Breast epithelium (tissue), 4 donors: ENCODE measurements at regions not wholly inside any gene's neighbourhood (a gene's known extent, or its start where the extent isn't known, plus 50 kb on each side); places are given as distances from the start of the nearest gene placed in this dataset.
"Not testable (repeated sequence)": the region's sequence is repeated elsewhere in the genome, so short reads cannot be mapped to it uniquely, and the experiment has no call there.

Experiments used
- DNase-seq, 2 donors: peaks; one replicate each; pipeline ENCODE4 v3.0.0-alpha.2; 2019; ENCODE audit warnings: low spot score in 2 of 2
- H3K27ac ChIP-seq, 2 donors: fragments of 200-600 bp; sonication (generic) in 1 of 2; one replicate each; pipeline ENCODE4 v1.5.1; 2016 to 2019; ENCODE audit warnings: mild to moderate bottlenecking in 1 of 2
- H3K27me3 ChIP-seq, 2 donors: fragments of 200-600 bp; sonication (generic) in 1 of 2; one replicate each; pipeline versions ENCODE4 v1.5.1 to v1.6.0; 2017 to 2019; ENCODE audit warnings: control low read depth in 1 of 2, mild to moderate bottlenecking in 1 of 2
- H3K36me3 ChIP-seq: fragments of 200-600 bp; one replicate; pipeline ENCODE4 v1.5.1; 2019
- H3K4me1 ChIP-seq, 2 donors: fragments of 200-600 bp; sonication (generic); one replicate each; pipeline ENCODE4 v1.5.1; 2016 to 2019; ENCODE audit warnings: control low read depth in 1 of 2
- H3K4me3 ChIP-seq, 3 donors: fragments of 200-600 bp; sonication (generic); 1 replicate in 2 of 3; 2 replicates in 1 of 3; pipeline ENCODE4 v1.5.1; 2016 to 2019; ENCODE audit warnings: mild to moderate bottlenecking in 3 of 3, moderate library complexity in 2 of 3
- H3K9me3 ChIP-seq, 2 donors: fragments of 200-600 bp; sonication (generic) in 1 of 2; one replicate each; pipeline ENCODE4 v1.5.1; 2016 to 2019; ENCODE audit warnings: control low read depth in 1 of 2
- CTCF ChIP-seq, 3 donors: fragments of 450-650 bp; IDR thresholded peaks; one replicate each; pipeline ENCODE4 v1.5.1; 2016 to 2017; ENCODE audit warnings: antibody characterized with exemption in 3 of 3, mild to moderate bottlenecking in 3 of 3, moderate library complexity in 3 of 3
- POLR2A ChIP-seq: fragments of 450-650 bp; IDR thresholded peaks from one replicate; pipeline ENCODE4 v1.6.1; 2016; ENCODE audit warnings: antibody characterized with exemption, mild to moderate bottlenecking, moderate library complexity
- POLR2AphosphoS5 ChIP-seq, 3 donors: sonication (generic); formaldehyde crosslinking; IDR thresholded peaks; one replicate each; pipeline ENCODE4 v1.6.1; 2017; ENCODE audit warnings: antibody characterized with exemption in 3 of 3
- intact Hi-C: fragments of 100-400 bp; cut with DNase I; formaldehyde crosslinking; loops from one replicate; pipeline ENCODE4 v1.15.1; 2023; ENCODE audit warnings: low total_unique reads

- H3K9me3 ChIP-seq: no peaks in the 10 kb centered on the region
- H3K27me3 ChIP-seq: no peaks in the 10 kb centered on the region
- H3K4me3 ChIP-seq: no peak overlapping the region
- no peak for DNase-seq
- intact Hi-C loops: no loop called here
- H3K36me3 ChIP-seq: no peaks in the 10 kb centered on the region
- no peaks in the 10 kb centered on the region for H3K4me1 ChIP-seq
- TF ChIP-seq POLR2AphosphoS5 (IDR thresholded peaks at IDR 0.05) (no peak), POLR2A (no peak), CTCF (IDR thresholded peaks at IDR 0.05) (no peak)
- no peak overlapping the region for H3K27ac ChIP-seq
These were observed 107.0 kb upstream of the CLINT1 start for GRCh38 chr5:157965989-157966388.

- intact Hi-C loops: no loop called here
- Histone ChIP-seq H3K36me3 (no peaks in the 10 kb centered on the region), H3K4me1 (no peaks in the 10 kb centered on the region), H3K27me3 (no peaks in the 10 kb centered on the region), H3K9me3 (no peaks in the 10 kb centered on the region), H3K27ac (no peak overlapping the region), H3K4me3 (no peak overlapping the region)
- no peak for TF ChIP-seq POLR2AphosphoS5 (IDR thresholded peaks at IDR 0.05)
- TF ChIP-seq POLR2A: no peak
- TF ChIP-seq CTCF (IDR thresholded peaks at IDR 0.05): no peak
- DNase-seq: no peak
These were observed 106.2 kb upstream of the CLINT1 start for GRCh38 chr5:157965040-157965678.

GRCh38 chr5:157963761-157964160 is 104.8 kb upstream of the CLINT1 start:
- no peak overlapping the region for H3K4me3 ChIP-seq
- H3K9me3 ChIP-seq: no peaks in the 10 kb centered on the region
- intact Hi-C loops: no loop called here
- H3K27me3 ChIP-seq: no peaks in the 10 kb centered on the region
- TF ChIP-seq POLR2AphosphoS5 (IDR thresholded peaks at IDR 0.05): no peak
- no peak for TF ChIP-seq CTCF (IDR thresholded peaks at IDR 0.05)
- TF ChIP-seq POLR2A: no peak
- H3K4me1 ChIP-seq: no peaks in the 10 kb centered on the region
- DNase-seq: no peak
- no peak overlapping the region for H3K27ac ChIP-seq
- no peaks in the 10 kb centered on the region for H3K36me3 ChIP-seq

- no peak overlapping the region for H3K27ac ChIP-seq
- no peaks in the 10 kb centered on the region for H3K9me3 ChIP-seq
- no peak for TF ChIP-seq CTCF (IDR thresholded peaks at IDR 0.05)
- intact Hi-C loops: no loop called here
- no peak for DNase-seq
- no peaks in the 10 kb centered on the region for H3K4me1 ChIP-seq
- no peaks in the 10 kb centered on the region for H3K36me3 ChIP-seq
- H3K4me3 ChIP-seq: no peak overlapping the region
- H3K27me3 ChIP-seq: no peaks in the 10 kb centered on the region
These were observed 104.3 kb upstream of the CLINT1 start for GRCh38 chr5:157963244-157963643.

- H3K4me1 ChIP-seq, H3K4me3 ChIP-seq, intact Hi-C loops, H3K9me3 ChIP-seq, H3K27ac ChIP-seq, H3K27me3 ChIP-seq, DNase-seq, H3K36me3 ChIP-seq: not testable (repeated sequence)
These were observed 103.7 kb upstream of the CLINT1 start for GRCh38 chr5:157962686-157963085.
